Sciatic nerve (tissue), 2 donors: ENCODE measurements at regions not wholly inside any gene's neighbourhood (a gene's known extent, or its start where the extent isn't known, plus 50 kb on each side); places are given as distances from the start of the nearest gene placed in this dataset.
"Not testable (repeated sequence)": the region's sequence is repeated elsewhere in the genome, so short reads cannot be mapped to it uniquely, and the experiment has no call there.

Experiments
- ATAC-seq: fragments of 200-7000 bp; cut with Tn5 transposase; one replicate; pipeline ENCODE4 v1.9.1; 2020; ENCODE audit warnings: mild to moderate bottlenecking, moderate library complexity
- DNase-seq: peaks from one replicate; pipeline ENCODE4 v3.0.0-alpha.2; 2020; ENCODE audit warnings: low spot score
- intact Hi-C: fragments of 100-400 bp; cut with DNase I; formaldehyde crosslinking; loops from one replicate; pipeline ENCODE4 v1.14.2; 2022
- donor health status: DM: no; HTN: no; CAD: no.
- donor health status: DM: no; HTN: no; CAD: no.

DNA sequence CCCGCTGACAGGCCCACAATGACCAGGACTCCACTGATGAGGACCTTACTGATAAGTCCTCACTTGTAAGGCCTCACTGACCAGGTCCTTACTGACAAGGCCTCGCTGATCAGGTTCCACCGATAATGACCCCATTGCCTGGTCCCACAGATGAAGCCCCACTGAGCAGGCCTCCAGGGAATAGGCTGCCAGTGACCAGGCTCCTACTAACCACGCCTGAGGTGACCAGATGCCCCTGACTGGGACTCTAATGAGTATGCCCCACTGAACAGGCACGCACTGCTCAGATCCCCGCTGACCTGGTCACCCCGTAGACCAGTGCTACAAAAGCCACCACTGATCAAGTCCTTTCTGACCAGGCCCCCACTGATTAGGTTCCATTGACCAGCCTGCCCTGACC, 241.2 kb downstream of the POTED start:
- intact Hi-C loops, DNase-seq, ATAC-seq: not testable (repeated sequence)

- ATAC-seq, DNase-seq, intact Hi-C loops: not testable (repeated sequence)
These were observed 239.9 kb downstream of the POTED start for GRCh38 chr21:13849489-13849888.

DNA sequence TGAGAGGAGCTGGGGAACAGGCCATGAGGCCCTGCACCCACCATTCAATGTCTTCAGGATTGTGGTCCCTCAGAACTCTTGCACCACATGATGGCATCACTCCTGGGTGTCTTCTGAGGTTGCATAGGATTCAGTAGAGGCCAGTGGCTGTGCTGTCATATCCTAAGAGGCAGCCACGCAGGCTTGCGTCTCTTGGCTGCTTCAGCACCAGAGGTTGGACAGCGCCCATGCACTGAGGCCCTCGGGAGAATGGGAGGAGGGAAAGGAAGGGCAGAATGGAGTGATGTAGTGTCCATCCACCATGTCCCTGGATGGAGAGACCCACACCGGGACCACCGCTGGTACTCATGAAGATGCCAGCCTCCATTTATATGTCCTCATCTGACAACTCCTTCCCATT, 237.1 kb downstream of the POTED start:
- ATAC-seq, DNase-seq, intact Hi-C loops: not testable (repeated sequence)

GRCh38 chr21:13844574-13844973, 235.0 kb downstream of the POTED start:
- ATAC-seq, intact Hi-C loops: not testable (repeated sequence)

GRCh38 chr21:13843081-13843480, 233.5 kb downstream of the POTED start:
- DNase-seq, ATAC-seq, intact Hi-C loops: not testable (repeated sequence)

More at GRCh38 chr21:13844574-13844973, 235.0 kb downstream of the POTED start:
- not testable (repeated sequence) for DNase-seq

GRCh38 chr21:13827666-13828065, 218.1 kb downstream of the POTED start:
- intact Hi-C loops, ATAC-seq, DNase-seq: not testable (repeated sequence)

- DNase-seq: no peak
- intact Hi-C loops: no loop called here
These were observed 217.6 kb downstream of the POTED start for GRCh38 chr21:13827201-13827600.

GRCh38 chr21:13826511-13826910, 216.9 kb downstream of the POTED start:
- ATAC-seq, intact Hi-C loops, DNase-seq: not testable (repeated sequence)

More at GRCh38 chr21:13827201-13827600, 217.6 kb downstream of the POTED start:
- ATAC-seq: no peak

DNA sequence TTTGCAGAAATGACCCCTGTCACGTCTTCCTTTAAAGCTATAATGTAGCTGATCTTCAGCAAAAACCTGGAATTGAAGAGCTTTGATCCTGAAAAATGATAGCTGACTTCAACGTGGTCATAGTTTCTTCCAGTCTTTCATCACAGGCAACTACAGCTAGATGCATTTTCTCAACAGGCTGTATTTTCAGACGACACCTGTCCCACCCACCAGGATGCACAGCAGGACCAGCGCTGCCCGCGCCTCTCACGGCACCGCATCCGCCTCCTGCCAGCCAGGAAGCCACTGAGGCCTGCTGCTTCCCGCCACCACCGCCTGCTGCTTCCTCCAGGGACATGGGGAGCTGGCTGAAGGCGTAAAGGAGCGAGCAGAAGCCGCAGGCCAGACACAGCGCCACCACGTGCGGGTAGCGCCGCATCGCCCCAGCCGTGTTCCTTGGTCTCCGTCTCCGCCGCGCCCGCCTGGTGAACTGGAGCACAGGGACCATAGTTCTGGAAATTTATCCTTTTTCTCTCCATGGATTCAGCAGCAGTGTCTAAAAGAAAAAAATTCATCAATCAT, 215.7 kb downstream of the POTED start:
- intact Hi-C loops, ATAC-seq: not testable (repeated sequence)

DNA sequence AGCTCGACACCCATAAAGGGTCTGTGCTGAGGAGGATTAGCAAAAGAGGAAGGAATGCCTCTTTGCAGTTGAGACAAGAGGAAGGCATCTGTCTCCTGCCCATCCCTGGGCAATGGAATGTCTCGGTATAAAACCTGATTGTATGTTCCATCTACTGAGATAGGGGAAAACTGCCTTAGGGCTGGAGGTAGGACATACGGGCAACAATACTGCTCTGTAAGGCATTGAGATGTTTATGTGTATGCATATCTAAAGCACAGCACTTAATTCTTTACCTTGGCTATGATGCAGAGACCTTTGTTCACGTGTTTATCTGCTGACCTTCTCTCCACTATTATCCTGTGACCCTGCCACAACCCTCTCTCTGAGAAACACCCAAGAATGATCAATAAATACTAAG, 210.7 kb downstream of the POTED start:
- intact Hi-C loops, ATAC-seq: not testable (repeated sequence)

More for the DNA sequence above, 215.7 kb downstream of the POTED start:
- not testable (repeated sequence) for DNase-seq

DNA sequence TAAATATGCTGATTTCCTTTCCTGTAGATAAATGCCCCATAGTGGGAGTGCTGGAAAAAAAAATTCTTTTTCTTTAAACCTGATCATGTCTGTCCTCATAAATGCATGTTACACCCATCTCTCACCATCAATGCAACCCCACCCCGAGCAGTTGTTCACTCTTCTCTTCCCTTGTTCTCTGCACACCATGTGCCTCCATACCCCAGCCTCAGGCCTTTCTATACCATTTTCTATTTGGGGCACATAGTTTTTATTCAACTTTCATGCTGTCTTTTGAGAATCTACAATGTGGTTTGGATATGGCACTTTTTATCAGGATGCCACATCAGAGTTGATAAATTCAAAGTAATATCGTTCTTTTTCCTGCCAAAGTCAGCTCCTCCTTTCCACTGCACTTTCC, 202.6 kb downstream of the POTED start:
- DNase-seq, intact Hi-C loops, ATAC-seq: not testable (repeated sequence)

More for the DNA sequence above, 210.7 kb downstream of the POTED start:
- DNase-seq: not testable (repeated sequence)

DNA sequence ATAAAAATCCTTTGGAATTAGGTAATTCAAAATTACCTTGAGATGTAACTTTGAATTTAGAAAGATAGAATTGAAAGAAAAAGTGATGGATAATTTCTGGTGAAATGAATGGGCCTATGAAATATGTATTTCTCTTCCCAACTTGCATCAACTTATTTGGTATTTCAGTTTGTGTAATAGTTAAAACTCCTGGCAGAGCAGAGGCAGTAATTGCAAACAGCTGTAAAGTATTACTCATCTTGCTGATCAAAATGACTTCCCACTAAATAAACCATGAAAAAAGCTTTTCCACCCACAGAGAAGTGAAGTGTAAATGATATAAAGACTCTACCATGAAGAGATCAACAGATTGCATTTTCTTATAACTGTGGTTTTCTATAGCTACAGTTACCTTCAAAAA, 201.0 kb downstream of the POTED start:
- intact Hi-C loops, DNase-seq: not testable (repeated sequence)
- ATAC-seq: peak; percentile 68

DNA sequence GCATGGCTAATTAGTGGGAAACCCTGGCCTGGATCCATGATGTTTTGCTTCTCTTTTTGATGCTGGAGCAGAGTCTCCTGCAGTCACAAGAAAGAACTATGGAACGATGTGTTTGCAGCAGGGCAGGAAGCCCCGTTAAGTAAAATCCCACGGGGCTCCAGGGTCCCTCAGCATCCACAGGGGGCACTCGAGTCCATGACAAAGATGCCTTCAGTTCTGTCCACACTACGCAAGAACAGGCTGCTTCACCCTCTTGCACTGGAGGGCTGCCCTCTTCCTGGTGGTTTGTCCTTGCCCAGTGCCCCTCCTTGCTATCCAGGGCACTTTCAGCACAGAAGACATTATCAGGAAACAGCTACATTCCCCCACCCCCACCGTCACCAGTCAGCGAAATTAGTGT, 196.9 kb downstream of the POTED start:
- not testable (repeated sequence) for ATAC-seq

DNA sequence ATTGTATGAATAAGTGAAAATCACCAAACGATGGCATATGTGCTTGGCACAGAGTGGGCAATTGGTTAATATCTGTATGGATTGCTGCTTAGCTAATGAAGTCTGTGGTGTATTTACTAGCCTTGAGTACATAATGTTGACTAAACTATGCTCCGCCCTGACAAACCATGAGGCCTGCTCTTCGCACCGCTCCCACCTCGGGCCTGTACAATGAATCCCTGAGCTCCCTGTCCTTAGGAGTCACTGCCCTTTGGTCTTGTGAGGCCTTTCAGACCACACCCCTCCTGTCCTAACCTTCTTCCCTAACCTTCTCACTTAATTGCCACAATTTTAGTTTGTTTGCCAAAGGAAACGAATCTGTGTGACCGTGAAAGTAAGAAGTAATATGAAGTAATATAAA, 193.2 kb downstream of the POTED start:
- intact Hi-C loops, ATAC-seq, DNase-seq: not testable (repeated sequence)

More for the DNA sequence above, 196.9 kb downstream of the POTED start:
- intact Hi-C loops, DNase-seq: not testable (repeated sequence)
